ENCODE measurements at regions not wholly inside any gene's neighbourhood (a gene's known extent, or its start where the extent isn't known, plus 50 kb on each side); places are given as distances from the start of the nearest gene placed in this dataset.

GRCh38 chr11:70764356-70764905 lies 366.1 kb downstream of the CTTN start:
- no peak overlapping the region for H3K27ac ChIP-seq
- TF ChIP-seq CTCF (IDR thresholded peaks at IDR 0.05) (no peak), ZFX (IDR thresholded peaks at IDR 0.05; ENCODE audit: borderline replicate concordance) (no peak)

GRCh38 chr11:70766901-70767300 lies 368.6 kb downstream of the CTTN start:
- TF ChIP-seq CTCF (IDR thresholded peaks at IDR 0.05) (no peak), ZFX (IDR thresholded peaks at IDR 0.05; ENCODE audit: borderline replicate concordance) (no peak)
- H3K27ac ChIP-seq: no peak overlapping the region

- H3K27ac ChIP-seq: no peak overlapping the region
- TF ChIP-seq CTCF (IDR thresholded peaks at IDR 0.05) (no peak), ZFX (IDR thresholded peaks at IDR 0.05; ENCODE audit: borderline replicate concordance) (no peak)
Observed at GRCh38 chr11:70768346-70769095, 370.2 kb downstream of the CTTN start.

- H3K27ac ChIP-seq: no peak overlapping the region
- no peak for TF ChIP-seq ZFX (IDR thresholded peaks at IDR 0.05; ENCODE audit: borderline replicate concordance)
- no peak for TF ChIP-seq CTCF (IDR thresholded peaks at IDR 0.05)
Observed at GRCh38 chr11:70769106-70769505, 370.8 kb downstream of the CTTN start.

- no peak overlapping the region for H3K27ac ChIP-seq
- TF ChIP-seq CTCF (IDR thresholded peaks at IDR 0.05) (no peak), ZFX (IDR thresholded peaks at IDR 0.05; ENCODE audit: borderline replicate concordance) (no peak)
Observed at GRCh38 chr11:70769521-70769920, 371.2 kb downstream of the CTTN start.

GRCh38 chr11:70771099-70771885 lies 373.0 kb downstream of the CTTN start:
- TF ChIP-seq ZFX (IDR thresholded peaks at IDR 0.05; ENCODE audit: borderline replicate concordance) (no peak), CTCF (IDR thresholded peaks at IDR 0.05) (no peak)
- no peak overlapping the region for H3K27ac ChIP-seq

GRCh38 chr11:70772950-70773349 lies 374.6 kb downstream of the CTTN start:
- H3K27ac ChIP-seq: no peak overlapping the region
- TF ChIP-seq CTCF (IDR thresholded peaks at IDR 0.05) (no peak), ZFX (IDR thresholded peaks at IDR 0.05; ENCODE audit: borderline replicate concordance) (no peak)
